ENCODE measurements at regions not wholly inside any gene's neighbourhood (a gene's known extent, or its start where the extent isn't known, plus 50 kb on each side); places are given as distances from the start of the nearest gene placed in this dataset.

GRCh38 chr18:59823596-59824195 lies 76.1 kb upstream of the PMAIP1 start:
- Histone ChIP-seq H3K9me2 (replicated peaks; ENCODE audit: insufficient read depth, low read length) (no peaks in the 10 kb centered on the region), H3K4me3 (ENCODE audit: insufficient read depth, low read length, poor library complexity, severe bottlenecking) (no peak overlapping the region), H3K9ac (ENCODE audit: low read length) (no peak overlapping the region), H3K36me3 (ENCODE audit: low read length) (no peaks in the 10 kb centered on the region), H3K27ac (ENCODE audit: low read depth, low read length) (no peak overlapping the region), H4K20me1 (ENCODE audit: low read depth, low read length) (no peaks in the 10 kb centered on the region), H3K79me2 (ENCODE audit: insufficient read depth, low read length) (no peaks in the 10 kb centered on the region), H3F3A (ENCODE audit: insufficient read depth) (no peaks in the 10 kb centered on the region), H3K9me3 (ENCODE audit: insufficient read depth, low read length) (no peaks in the 10 kb centered on the region), H3K4me2 (ENCODE audit: low read depth, low read length, poor library complexity, severe bottlenecking) (no peak overlapping the region), H3K27me3 (ENCODE audit: low read length) (no peaks in the 10 kb centered on the region), H2AFZ (ENCODE audit: low read depth, low read length, severe bottlenecking) (no peak overlapping the region)
- TF ChIP-seq CTCF (IDR thresholded peaks at IDR 0.05; ENCODE audit: insufficient read depth, low read length, poor library complexity, severe bottlenecking) (peak; percentile 59), EZH2phosphoT487 (conservative IDR thresholded peaks at IDR 0.05; ENCODE audit: low read length) (no peak)

GRCh38 chr18:59822612-59823550 lies 76.9 kb upstream of the PMAIP1 start:
- no peaks in the 10 kb centered on the region for H3K79me2 ChIP-seq (ENCODE audit: insufficient read depth, low read length)
- H3K27ac ChIP-seq (ENCODE audit: low read depth, low read length) = no peak overlapping the region
- no peak for TF ChIP-seq CTCF (IDR thresholded peaks at IDR 0.05; ENCODE audit: insufficient read depth, low read length, poor library complexity, severe bottlenecking)
- no peak for TF ChIP-seq EZH2phosphoT487 (conservative IDR thresholded peaks at IDR 0.05; ENCODE audit: low read length)
- no peak overlapping the region for H3K4me3 ChIP-seq (ENCODE audit: insufficient read depth, low read length, poor library complexity, severe bottlenecking)
- H3K9ac ChIP-seq (ENCODE audit: low read length) = no peak overlapping the region
- no peak overlapping the region for H3K4me2 ChIP-seq (ENCODE audit: low read depth, low read length, poor library complexity, severe bottlenecking)
- H2AFZ ChIP-seq (ENCODE audit: low read depth, low read length, severe bottlenecking) = no peak overlapping the region
- no peaks in the 10 kb centered on the region for H3K27me3 ChIP-seq (ENCODE audit: low read length)
- no peaks in the 10 kb centered on the region for H4K20me1 ChIP-seq (ENCODE audit: low read depth, low read length)
- no peaks in the 10 kb centered on the region for H3K36me3 ChIP-seq (ENCODE audit: low read length)
- no peaks in the 10 kb centered on the region for H3K9me2 ChIP-seq (replicated peaks; ENCODE audit: insufficient read depth, low read length)
- H3K9me3 ChIP-seq (ENCODE audit: insufficient read depth, low read length) = no peaks in the 10 kb centered on the region
- H3F3A ChIP-seq (ENCODE audit: insufficient read depth) = no peaks in the 10 kb centered on the region

- Histone ChIP-seq H3K9ac (ENCODE audit: low read length) (no peak overlapping the region), H3K27me3 (ENCODE audit: low read length) (no peaks in the 10 kb centered on the region), H3K4me3 (ENCODE audit: insufficient read depth, low read length, poor library complexity, severe bottlenecking) (no peak overlapping the region), H3K27ac (ENCODE audit: low read depth, low read length) (no peak overlapping the region), H3K9me2 (replicated peaks; ENCODE audit: insufficient read depth, low read length) (no peaks in the 10 kb centered on the region), H4K20me1 (ENCODE audit: low read depth, low read length) (no peaks in the 10 kb centered on the region), H3K79me2 (ENCODE audit: insufficient read depth, low read length) (no peaks in the 10 kb centered on the region), H3K36me3 (ENCODE audit: low read length) (no peaks in the 10 kb centered on the region), H2AFZ (ENCODE audit: low read depth, low read length, severe bottlenecking) (no peak overlapping the region), H3K9me3 (ENCODE audit: insufficient read depth, low read length) (no peaks in the 10 kb centered on the region), H3K4me2 (ENCODE audit: low read depth, low read length, poor library complexity, severe bottlenecking) (no peak overlapping the region), H3F3A (ENCODE audit: insufficient read depth) (no peaks in the 10 kb centered on the region)
- TF ChIP-seq CTCF (IDR thresholded peaks at IDR 0.05; ENCODE audit: insufficient read depth, low read length, poor library complexity, severe bottlenecking) = no peak
- TF ChIP-seq EZH2phosphoT487 (conservative IDR thresholded peaks at IDR 0.05; ENCODE audit: low read length) = no peak
These were observed 77.8 kb upstream of the PMAIP1 start for GRCh38 chr18:59821983-59822382.
